ENCODE measurements at regions not wholly inside any gene's neighbourhood (a gene's known extent, or its start where the extent isn't known, plus 50 kb on each side); places are given as distances from the start of the nearest gene placed in this dataset.
A peak's percentile ranks its signal among the peaks of the same experiment; 100 is the strongest.

DNA sequence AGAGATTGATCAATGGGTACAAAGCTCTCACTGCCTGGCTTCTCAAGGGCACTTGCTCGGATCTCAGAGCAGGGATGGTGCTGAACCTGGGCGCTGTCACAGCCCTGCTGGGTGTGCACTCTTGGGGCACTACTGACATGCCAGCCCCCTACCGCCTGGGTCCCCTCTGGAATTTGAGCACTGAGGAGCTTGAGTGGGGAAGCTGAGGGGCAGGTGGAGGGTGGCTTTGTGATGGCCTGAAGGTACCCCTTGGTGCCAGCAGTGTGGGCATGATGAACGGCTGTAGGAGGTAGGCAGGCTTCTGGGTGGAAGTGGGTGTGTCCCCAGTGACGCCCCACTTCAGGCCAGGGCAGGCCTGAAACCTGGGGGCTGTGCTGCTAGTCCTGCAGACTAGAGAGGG is 379.1 kb upstream of the GRID2 start:
- Histone ChIP-seq H3K4me1 (ENCODE audit: control insufficient read depth, extremely low read depth, insufficient read depth, low read length) (no peaks in the 10 kb centered on the region), H3K79me2 (ENCODE audit: control insufficient read depth, insufficient read depth, low read length) (no peaks in the 10 kb centered on the region), H3K27me3 (ENCODE audit: control insufficient read depth, insufficient read depth, low read length) (no peaks in the 10 kb centered on the region), H3K9me3 (ENCODE audit: control insufficient read depth, insufficient read depth, low read depth, low read length) (no peaks in the 10 kb centered on the region), H3K36me3 (ENCODE audit: control insufficient read depth, insufficient read depth, low read length) (no peaks in the 10 kb centered on the region), H2AFZ (ENCODE audit: low read length) (no peak overlapping the region), H3K27ac (ENCODE audit: insufficient read depth, low read length) (no peak overlapping the region), H3K4me2 (ENCODE audit: extremely low read depth, insufficient read depth, low read length) (no peak overlapping the region), H4K20me1 (ENCODE audit: control insufficient read depth, extremely low read depth, insufficient read depth, low read length) (no peaks in the 10 kb centered on the region), H3K9ac (ENCODE audit: insufficient read depth, low read length) (no peak overlapping the region), H3K4me3 (replicated peaks in 1 of 4; ENCODE audit: control extremely low read depth in 1 of 4, insufficient read depth in 1 of 4, low read depth in 3 of 4, low read length in 4 of 4) (no peak overlapping the region)
- DNase-seq (ENCODE audit: low read depth in 2 of 2): no peak
- TF ChIP-seq CTCF (conservative IDR thresholded peaks at IDR 0.05 in 1 of 2, IDR thresholded peaks at IDR 0.05 in 1 of 2; ENCODE audit: low read depth in 1 of 2, low read length in 2 of 2) (no peak), EZH2 (IDR thresholded peaks at IDR 0.05; ENCODE audit: low read length, missing control alignments) (no peak)

DNA sequence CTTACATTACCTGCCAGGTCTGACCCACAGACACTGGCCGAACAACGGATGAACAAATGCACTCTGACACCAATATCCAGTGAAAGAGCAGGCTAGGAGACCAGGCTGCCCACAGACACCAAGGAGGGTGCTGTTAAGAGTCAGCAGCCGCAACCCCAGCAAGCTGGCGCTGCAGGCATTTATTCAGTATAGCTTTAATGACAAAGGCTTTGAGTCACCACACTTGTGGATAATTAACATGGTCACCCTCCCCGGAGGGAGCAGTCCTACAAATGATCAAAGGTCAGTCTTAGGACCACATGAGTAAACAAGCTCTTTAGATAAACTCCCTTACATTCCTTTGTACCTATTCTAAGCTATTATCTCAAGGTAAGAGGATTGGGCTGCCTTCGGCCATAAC is 368.5 kb upstream of the GRID2 start:
- Histone ChIP-seq H3K79me2 (ENCODE audit: control insufficient read depth, insufficient read depth, low read length) (no peaks in the 10 kb centered on the region), H3K4me3 (replicated peaks in 1 of 4; ENCODE audit: control extremely low read depth in 1 of 4, insufficient read depth in 1 of 4, low read depth in 3 of 4, low read length in 4 of 4) (no peak overlapping the region), H2AFZ (ENCODE audit: low read length) (no peak overlapping the region)

DNA sequence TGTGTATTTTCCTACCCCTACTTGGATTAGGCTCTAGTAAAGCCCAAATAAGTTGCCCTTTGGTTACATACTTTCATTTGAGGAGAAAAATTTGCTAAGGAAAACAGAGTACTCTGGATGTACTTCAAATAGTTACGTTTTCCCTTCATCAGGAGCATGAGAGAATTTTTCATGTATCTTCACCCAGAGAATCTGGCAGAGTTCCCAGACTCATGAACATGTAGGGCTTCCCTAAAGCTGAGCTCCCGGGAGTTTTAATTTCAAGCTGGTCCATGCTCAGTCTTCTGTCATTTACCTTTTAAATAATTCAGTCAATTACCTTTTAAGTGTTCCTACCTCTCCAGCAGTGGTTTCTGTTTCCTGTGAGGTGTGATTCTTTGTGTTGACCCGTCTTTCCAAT is 367.5 kb upstream of the GRID2 start:
- Histone ChIP-seq H3K9ac (ENCODE audit: insufficient read depth, low read length) (no peak overlapping the region), H3K4me1 (ENCODE audit: control insufficient read depth, extremely low read depth, insufficient read depth, low read length) (no peaks in the 10 kb centered on the region), H3K27ac (ENCODE audit: insufficient read depth, low read length) (no peak overlapping the region), H4K20me1 (ENCODE audit: control insufficient read depth, extremely low read depth, insufficient read depth, low read length) (no peaks in the 10 kb centered on the region), H2AFZ (ENCODE audit: low read length) (no peak overlapping the region), H3K79me2 (ENCODE audit: control insufficient read depth, insufficient read depth, low read length) (no peaks in the 10 kb centered on the region), H3K4me2 (ENCODE audit: extremely low read depth, insufficient read depth, low read length) (no peak overlapping the region), H3K27me3 (ENCODE audit: control insufficient read depth, insufficient read depth, low read length) (no peaks in the 10 kb centered on the region), H3K9me3 (ENCODE audit: control insufficient read depth, insufficient read depth, low read depth, low read length) (no peaks in the 10 kb centered on the region), H3K36me3 (ENCODE audit: control insufficient read depth, insufficient read depth, low read length) (no peaks in the 10 kb centered on the region), H3K4me3 (replicated peaks in 1 of 4; ENCODE audit: control extremely low read depth in 1 of 4, insufficient read depth in 1 of 4, low read depth in 3 of 4, low read length in 4 of 4) (no peak overlapping the region)
- DNase-seq (ENCODE audit: low read depth in 2 of 2): peak; percentile 35 to 48
- TF ChIP-seq EZH2 (IDR thresholded peaks at IDR 0.05; ENCODE audit: low read length, missing control alignments) (no peak), CTCF (conservative IDR thresholded peaks at IDR 0.05 in 1 of 2, IDR thresholded peaks at IDR 0.05 in 1 of 2; ENCODE audit: low read depth in 1 of 2, low read length in 2 of 2) (no peak)

More for the DNA sequence above, 368.5 kb upstream of the GRID2 start:
- Histone ChIP-seq H3K9me3 (ENCODE audit: control insufficient read depth, insufficient read depth, low read depth, low read length) (no peaks in the 10 kb centered on the region), H3K36me3 (ENCODE audit: control insufficient read depth, insufficient read depth, low read length) (no peaks in the 10 kb centered on the region), H4K20me1 (ENCODE audit: control insufficient read depth, extremely low read depth, insufficient read depth, low read length) (no peaks in the 10 kb centered on the region), H3K4me2 (ENCODE audit: extremely low read depth, insufficient read depth, low read length) (no peak overlapping the region), H3K27me3 (ENCODE audit: control insufficient read depth, insufficient read depth, low read length) (no peaks in the 10 kb centered on the region), H3K9ac (ENCODE audit: insufficient read depth, low read length) (no peak overlapping the region), H3K4me1 (ENCODE audit: control insufficient read depth, extremely low read depth, insufficient read depth, low read length) (no peaks in the 10 kb centered on the region), H3K27ac (ENCODE audit: insufficient read depth, low read length) (no peak overlapping the region)
- TF ChIP-seq CTCF (conservative IDR thresholded peaks at IDR 0.05 in 1 of 2, IDR thresholded peaks at IDR 0.05 in 1 of 2; ENCODE audit: low read depth in 1 of 2, low read length in 2 of 2): no peak
- no peak for TF ChIP-seq EZH2 (IDR thresholded peaks at IDR 0.05; ENCODE audit: low read length, missing control alignments)
- DNase-seq (ENCODE audit: low read depth in 2 of 2): no peak
